ENCODE measurements at regions not wholly inside any gene's neighbourhood (a gene's known extent, or its start where the extent isn't known, plus 50 kb on each side); places are given as distances from the start of the nearest gene placed in this dataset.

DNA sequence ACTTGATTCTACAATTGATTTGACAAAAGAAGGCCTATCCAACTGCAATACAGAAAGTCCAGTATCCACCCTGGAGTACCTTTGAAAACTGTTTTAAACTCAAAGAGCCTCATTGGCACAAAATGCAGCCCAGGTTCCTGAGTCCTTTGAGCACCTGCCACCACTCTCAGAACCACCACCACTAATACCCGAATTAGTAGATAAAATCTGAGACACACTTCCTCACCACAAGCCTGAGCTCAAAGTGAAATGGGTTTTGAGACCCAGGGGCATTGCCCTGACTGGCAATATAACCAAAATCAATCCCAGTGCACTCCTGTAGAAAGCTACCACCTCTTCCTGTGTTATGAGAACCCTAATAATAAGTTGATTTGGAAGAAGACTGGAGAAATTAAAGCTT is 215.7 kb downstream of the CSNK2A3 start:
- no CpG with 5 or more reads among the region's 1 CpG for WGBS (ENCODE audit: insufficient coverage)
- Histone ChIP-seq H3K36me3 (ENCODE audit: control insufficient read depth in 2 of 2, extremely low read depth in 1 of 2, insufficient read depth in 1 of 2, low read length in 1 of 2) (no peaks in the 10 kb centered on the region), H3K9me3 (no peaks in the 10 kb centered on the region), H3K27me3 (replicated peaks in 1 of 2; ENCODE audit: control insufficient read depth in 2 of 2, extremely low read depth in 1 of 2, insufficient read depth in 2 of 2, low read length in 1 of 2) (no peaks in the 10 kb centered on the region), H3K4me1 (ENCODE audit: control insufficient read depth in 1 of 2, extremely low read depth in 1 of 2, insufficient read depth in 2 of 2, low read length in 2 of 2) (peaks cover 6 to 8% of the 10 kb centered on the region in 2 experiments), H3K27ac (ENCODE audit: low read length) (no peak overlapping the region), H3K4me3 (ENCODE audit: control insufficient read depth in 1 of 2, extremely low read depth in 1 of 2, low read length in 1 of 2) (no peak overlapping the region)
- ATAC-seq (replicated peaks in 1 of 4) (peak; percentile 59 to 80 (median 71)), DNase-seq (peak in 1 of 35 experiments; percentile 40)
- H3K36me3 Mint-ChIP-seq, result no peaks in the 10 kb centered on the region
- no peaks in the 10 kb centered on the region for H3K9me3 Mint-ChIP-seq
- POLR2A ChIA-PET, result no interaction called here
- H3K27ac Mint-ChIP-seq, result peak overlapping the region; percentile 29 to 55
- H3K4me3 Mint-ChIP-seq, result no peak overlapping the region
- peaks cover 21 to 25% (median 24%) of the 10 kb centered on the region in 3 donors for H3K4me1 Mint-ChIP-seq
- CTCF ChIA-PET, result interaction anchor here in 1 of 2 donors (0.9 to 1.4 kb wide), 2 partner anchors 9 to 100 kb away, joined by 3 to 4 read pairs; no protein-coding TSS in a partner anchor
- peaks cover 0 to 5% of the 10 kb centered on the region in 2 donors for H3K27me3 Mint-ChIP-seq

GRCh38 chr11:11135820-11136476 is 217.1 kb downstream of the CSNK2A3 start:
- no peaks in the 10 kb centered on the region for H3K9me3 ChIP-seq
- H3K9me3 Mint-ChIP-seq, result no peaks in the 10 kb centered on the region
- no peaks in the 10 kb centered on the region for H3K36me3 Mint-ChIP-seq
- no peaks in the 10 kb centered on the region for H3K36me3 ChIP-seq (ENCODE audit: control insufficient read depth in 2 of 2, extremely low read depth in 1 of 2, insufficient read depth in 1 of 2, low read length in 1 of 2)
- peaks cover 21 to 25% (median 24%) of the 10 kb centered on the region in 3 donors for H3K4me1 Mint-ChIP-seq
- peaks cover 0 to 5% of the 10 kb centered on the region in 2 donors for H3K27me3 Mint-ChIP-seq
- WGBS (ENCODE audit: insufficient coverage), result 100% methylated on average over 1 of the region's 2 CpGs
- CTCF ChIA-PET, result interaction anchor here in 1 of 2 donors (0.6 kb wide), 1 partner anchor 714 kb away, joined by 4 read pairs; no protein-coding TSS in a partner anchor
- H3K4me3 ChIP-seq (ENCODE audit: control insufficient read depth in 1 of 2, extremely low read depth in 1 of 2, low read length in 1 of 2), result no peak overlapping the region
- H3K4me3 Mint-ChIP-seq, result no peak overlapping the region
- no peak for ATAC-seq (replicated peaks in 1 of 4)
- peaks cover 6 to 8% of the 10 kb centered on the region in 2 experiments for H3K4me1 ChIP-seq (ENCODE audit: control insufficient read depth in 1 of 2, extremely low read depth in 1 of 2, insufficient read depth in 2 of 2, low read length in 2 of 2)
- H3K27ac Mint-ChIP-seq, result no peak overlapping the region
- POLR2A ChIA-PET, result no interaction called here
- no peaks in the 10 kb centered on the region for H3K27me3 ChIP-seq (replicated peaks in 1 of 2; ENCODE audit: control insufficient read depth in 2 of 2, extremely low read depth in 1 of 2, insufficient read depth in 2 of 2, low read length in 1 of 2)
- no peak for DNase-seq
- no peak overlapping the region for H3K27ac ChIP-seq (ENCODE audit: low read length)

GRCh38 chr11:11129118-11129517 is 223.9 kb downstream of the CSNK2A3 start:
- ChIA-PET CTCF (interaction anchor here in 1 of 2 donors (1.1 kb wide), 1 partner anchor 9 kb away, joined by 4 read pairs; no protein-coding TSS in a partner anchor), POLR2A (no interaction called here)
- H3K27ac ChIP-seq (ENCODE audit: low read length), result no peak overlapping the region
- ATAC-seq (replicated peaks in 1 of 4) (no peak), DNase-seq (no peak)
- H3K36me3 Mint-ChIP-seq, result peaks cover 4% of the 10 kb centered on the region
- no peak overlapping the region for H3K27ac Mint-ChIP-seq
- H3K4me3 Mint-ChIP-seq, result no peak overlapping the region
- no peak overlapping the region for H3K4me3 ChIP-seq (ENCODE audit: control insufficient read depth in 1 of 2, extremely low read depth in 1 of 2, low read length in 1 of 2)
- no peaks in the 10 kb centered on the region for H3K36me3 ChIP-seq (ENCODE audit: control insufficient read depth in 2 of 2, extremely low read depth in 1 of 2, insufficient read depth in 1 of 2, low read length in 1 of 2)
- H3K27me3 ChIP-seq (replicated peaks in 1 of 2; ENCODE audit: control insufficient read depth in 2 of 2, extremely low read depth in 1 of 2, insufficient read depth in 2 of 2, low read length in 1 of 2), result no peaks in the 10 kb centered on the region
- H3K4me1 Mint-ChIP-seq, result no peaks in the 10 kb centered on the region
- peaks cover 0 to 5% (median 4%) of the 10 kb centered on the region in 3 donors for H3K9me3 Mint-ChIP-seq
- H3K9me3 ChIP-seq, result no peaks in the 10 kb centered on the region
- H3K27me3 Mint-ChIP-seq, result peaks cover 7 to 18% of the 10 kb centered on the region in 2 donors
- no peaks in the 10 kb centered on the region for H3K4me1 ChIP-seq (ENCODE audit: control insufficient read depth in 1 of 2, extremely low read depth in 1 of 2, insufficient read depth in 2 of 2, low read length in 2 of 2)
- no CpG with 5 or more reads among the region's 1 CpG for whole genome bisulfite sequencing (ENCODE audit: insufficient coverage)

DNA sequence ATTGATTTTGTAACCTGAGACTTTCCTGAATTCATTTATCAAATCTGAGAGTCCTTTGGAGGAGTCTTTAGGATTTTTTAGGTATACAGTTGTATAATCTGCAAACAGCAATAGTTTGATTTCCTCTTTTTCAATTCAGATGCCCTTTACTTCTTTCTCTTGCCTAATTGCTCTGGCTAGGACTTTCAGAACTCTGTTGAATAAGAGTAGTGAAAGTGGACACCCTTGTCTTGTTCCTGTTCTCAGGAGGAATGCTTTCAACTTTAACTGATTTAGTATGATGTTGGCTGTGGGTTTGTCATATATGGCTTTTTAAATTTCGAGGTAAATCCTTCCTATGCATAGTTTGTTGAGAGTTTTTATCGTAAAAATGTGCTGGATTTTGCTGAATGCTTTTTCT is 227.4 kb downstream of the CSNK2A3 start:
- Mint-ChIP-seq H3K4me3 (no peak overlapping the region), H3K36me3 (peaks cover 4% of the 10 kb centered on the region), H3K27me3 (peaks cover 7 to 13% of the 10 kb centered on the region in 2 donors), H3K4me1 (no peaks in the 10 kb centered on the region), H3K9me3 (peaks cover 0 to 5% (median 4%) of the 10 kb centered on the region in 3 donors), H3K27ac (no peak overlapping the region)
- ATAC-seq (replicated peaks in 1 of 4), result no peak
- H3K4me1 ChIP-seq (ENCODE audit: control insufficient read depth in 1 of 2, extremely low read depth in 1 of 2, insufficient read depth in 2 of 2, low read length in 2 of 2), result no peaks in the 10 kb centered on the region
- WGBS (ENCODE audit: insufficient coverage), result no CpG with 5 or more reads among the region's 2 CpGs
- H3K27me3 ChIP-seq (replicated peaks in 1 of 2; ENCODE audit: control insufficient read depth in 2 of 2, extremely low read depth in 1 of 2, insufficient read depth in 2 of 2, low read length in 1 of 2), result no peaks in the 10 kb centered on the region
- H3K27ac ChIP-seq (ENCODE audit: low read length), result no peak overlapping the region
- no peaks in the 10 kb centered on the region for H3K36me3 ChIP-seq (ENCODE audit: control insufficient read depth in 2 of 2, extremely low read depth in 1 of 2, insufficient read depth in 1 of 2, low read length in 1 of 2)
- DNase-seq, result no peak
- H3K4me3 ChIP-seq (ENCODE audit: control insufficient read depth in 1 of 2, extremely low read depth in 1 of 2, low read length in 1 of 2), result no peak overlapping the region
- ChIA-PET POLR2A (no interaction called here), CTCF (no interaction called here)
- no peaks in the 10 kb centered on the region for H3K9me3 ChIP-seq

GRCh38 chr11:11122749-11123148 is 230.3 kb downstream of the CSNK2A3 start:
- Mint-ChIP-seq H3K9me3 (no peaks in the 10 kb centered on the region), H3K36me3 (no peaks in the 10 kb centered on the region), H3K27ac (no peak overlapping the region), H3K4me1 (peaks cover 0 to 6% (median 2%) of the 10 kb centered on the region in 3 donors), H3K27me3 (no peaks in the 10 kb centered on the region), H3K4me3 (no peak overlapping the region)
- no peak for DNase-seq
- no peak overlapping the region for H3K27ac ChIP-seq (ENCODE audit: low read length)
- POLR2A ChIA-PET, result no interaction called here
- ATAC-seq (replicated peaks in 1 of 4), result no peak
- CTCF ChIA-PET, result interaction anchor here in 1 of 2 donors (0.6 kb wide), 1 partner anchor 13 kb away, joined by 10 read pairs; no protein-coding TSS in a partner anchor
- H3K36me3 ChIP-seq (ENCODE audit: control insufficient read depth in 2 of 2, extremely low read depth in 1 of 2, insufficient read depth in 1 of 2, low read length in 1 of 2), result no peaks in the 10 kb centered on the region
- no peaks in the 10 kb centered on the region for H3K4me1 ChIP-seq (ENCODE audit: control insufficient read depth in 1 of 2, extremely low read depth in 1 of 2, insufficient read depth in 2 of 2, low read length in 2 of 2)
- no CpG with 5 or more reads among the region's 1 CpG for WGBS (ENCODE audit: insufficient coverage)
- H3K4me3 ChIP-seq (ENCODE audit: control insufficient read depth in 1 of 2, extremely low read depth in 1 of 2, low read length in 1 of 2), result no peak overlapping the region
- no peaks in the 10 kb centered on the region for H3K9me3 ChIP-seq
- H3K27me3 ChIP-seq (replicated peaks in 1 of 2; ENCODE audit: control insufficient read depth in 2 of 2, extremely low read depth in 1 of 2, insufficient read depth in 2 of 2, low read length in 1 of 2), result no peaks in the 10 kb centered on the region

- no peak overlapping the region for H3K4me3 ChIP-seq (ENCODE audit: control insufficient read depth in 1 of 2, extremely low read depth in 1 of 2, low read length in 1 of 2)
- no peak for ATAC-seq (replicated peaks in 1 of 4)
- Mint-ChIP-seq H3K36me3 (peaks cover 5% of the 10 kb centered on the region), H3K4me3 (no peak overlapping the region), H3K9me3 (peaks cover 3 to 5% (median 4%) of the 10 kb centered on the region in 3 donors), H3K4me1 (peaks cover 0 to 17% (median 4%) of the 10 kb centered on the region in 3 donors), H3K27ac (no peak overlapping the region), H3K27me3 (no peaks in the 10 kb centered on the region)
- DNase-seq, result no peak
- no peak overlapping the region for H3K27ac ChIP-seq (ENCODE audit: low read length)
- no peaks in the 10 kb centered on the region for H3K36me3 ChIP-seq (ENCODE audit: control insufficient read depth in 2 of 2, extremely low read depth in 1 of 2, insufficient read depth in 1 of 2, low read length in 1 of 2)
- no peaks in the 10 kb centered on the region for H3K27me3 ChIP-seq (replicated peaks in 1 of 2; ENCODE audit: control insufficient read depth in 2 of 2, extremely low read depth in 1 of 2, insufficient read depth in 2 of 2, low read length in 1 of 2)
- no peaks in the 10 kb centered on the region for H3K4me1 ChIP-seq (ENCODE audit: control insufficient read depth in 1 of 2, extremely low read depth in 1 of 2, insufficient read depth in 2 of 2, low read length in 2 of 2)
- no peaks in the 10 kb centered on the region for H3K9me3 ChIP-seq
- no CpG with 5 or more reads among the region's 1 CpG for WGBS (ENCODE audit: insufficient coverage)
- ChIA-PET CTCF (interaction anchor here (0.5 to 0.6 kb wide), 3 partner anchors 371 to 727 kb away, joined by 3 to 4 read pairs (median 3); no protein-coding TSS in a partner anchor), POLR2A (no interaction called here)
These were observed 233.1 kb downstream of the CSNK2A3 start for GRCh38 chr11:11119917-11120316.
